SK-N-SH treated with all-trans-retinoic acid at 6 μM for 48 hours (cell line): ENCODE measurements at regions not wholly inside any gene's neighbourhood (a gene's known extent, or its start where the extent isn't known, plus 50 kb on each side); places are given as distances from the start of the nearest gene placed in this dataset.

ENCODE experiments used
- ATAC-seq: fragments of 200-7000 bp; cut with Tn5 transposase; 3 replicates; pipeline ENCODE4 v1.9.1; 2020; ENCODE audit warnings: mild to moderate bottlenecking, moderate library complexity
- ARNTL ChIP-seq: fragments of 450-650 bp; formaldehyde crosslinking; IDR thresholded peaks from 2 replicates; pipeline ENCODE4 v1.5.0; 2020; ENCODE audit warnings: low read depth, mild to moderate bottlenecking, moderate library complexity, borderline replicate concordance
- BACH2 ChIP-seq: fragments of 250-450 bp; sonication (Bioruptor Pico); IDR thresholded peaks from 2 replicates; pipeline ENCODE4 v1.9.0; 2021; ENCODE audit warnings: mild to moderate bottlenecking, borderline replicate concordance
- CSDC2 ChIP-seq: fragments of 250-450 bp; sonication (Bioruptor Pico); IDR thresholded peaks from 2 replicates; pipeline ENCODE4 v1.5.0; 2020; ENCODE audit warnings: mild to moderate bottlenecking, moderate library complexity
- CSRNP3 ChIP-seq: fragments of 250-450 bp; sonication (Bioruptor Pico); IDR thresholded peaks from 2 replicates; pipeline ENCODE4 v1.5.1; 2021; ENCODE audit warnings: mild to moderate bottlenecking, moderate library complexity
- ESRRG ChIP-seq: fragments of 250-450 bp; sonication (Bioruptor Pico); IDR thresholded peaks from 2 replicates; pipeline ENCODE4 v1.6.1; 2021; ENCODE audit warnings: mild to moderate bottlenecking
- GLIS3 ChIP-seq: fragments of 250-450 bp; sonication (Bioruptor Pico); IDR thresholded peaks from 2 replicates; pipeline ENCODE4 v1.5.0; 2020; ENCODE audit warnings: mild to moderate bottlenecking, moderate library complexity
- ISL1 ChIP-seq: fragments of 250-450 bp; sonication (Bioruptor Pico); IDR thresholded peaks from 2 replicates; pipeline ENCODE4 v2.1.2; 2022; ENCODE audit warnings: mild to moderate bottlenecking, moderate library complexity
- OSR1 ChIP-seq: fragments of 250-450 bp; sonication (Bioruptor Pico); IDR thresholded peaks from 2 replicates; pipeline ENCODE4 v1.8.0; 2022; ENCODE audit warnings: moderate library complexity, mild to moderate bottlenecking, inconsistent platforms
- PPARA ChIP-seq: fragments of 250-450 bp; sonication (Bioruptor Pico); IDR thresholded peaks from 2 replicates; pipeline ENCODE4 v1.5.0; 2020; ENCODE audit warnings: mild to moderate bottlenecking, borderline replicate concordance
- RARB ChIP-seq: fragments of 250-450 bp; sonication (Bioruptor Pico); IDR thresholded peaks from 2 replicates; pipeline ENCODE4 v1.8.0; 2021; ENCODE audit warnings: mild to moderate bottlenecking, moderate library complexity
- SNAI2 ChIP-seq: fragments of 250-450 bp; sonication (Bioruptor Pico); IDR thresholded peaks from 2 replicates; pipeline ENCODE4 v1.5.0; 2020; ENCODE audit warnings: mild to moderate bottlenecking, moderate library complexity
- TCF4 ChIP-seq: fragments of 250-450 bp; sonication (Bioruptor Pico); IDR thresholded peaks from 2 replicates; pipeline ENCODE4 v1.8.0; 2021; ENCODE audit warnings: mild to moderate bottlenecking, moderate library complexity, borderline replicate concordance
- TOX ChIP-seq: fragments of 250-450 bp; sonication (Bioruptor Pico); IDR thresholded peaks from 2 replicates; pipeline ENCODE4 v1.8.0; 2021; ENCODE audit warnings: mild to moderate bottlenecking, moderate library complexity, borderline replicate concordance
- ZC3H10 ChIP-seq: fragments of 250-450 bp; sonication (Bioruptor Pico); IDR thresholded peaks from 2 replicates; pipeline ENCODE4 v1.5.1; 2021; ENCODE audit warnings: mild to moderate bottlenecking, moderate library complexity
- ZFP3 ChIP-seq: fragments of 250-450 bp; sonication (Bioruptor Pico); IDR thresholded peaks from 2 replicates; pipeline ENCODE4 v1.5.0; 2020; ENCODE audit warnings: mild to moderate bottlenecking, moderate library complexity
- ZFP30 ChIP-seq: fragments of 450-650 bp; formaldehyde crosslinking; IDR thresholded peaks from 2 replicates; pipeline ENCODE4 v1.5.0; 2022; ENCODE audit warnings: mild to moderate bottlenecking, moderate library complexity
- ZNF565 ChIP-seq: fragments of 450-650 bp; formaldehyde crosslinking; conservative IDR thresholded peaks from 2 replicates; pipeline ENCODE4 v1.5.0; 2020; ENCODE audit warnings: low read depth, mild to moderate bottlenecking, moderate library complexity
- ZNF70 ChIP-seq: fragments of 450-650 bp; formaldehyde crosslinking; IDR thresholded peaks from 2 replicates; pipeline ENCODE4 v1.5.0; 2020; ENCODE audit warnings: mild to moderate bottlenecking, moderate library complexity
- ZNF8 ChIP-seq: fragments of 450-650 bp; formaldehyde crosslinking; IDR thresholded peaks from 2 replicates; pipeline ENCODE4 v1.5.0; 2020; ENCODE audit warnings: mild to moderate bottlenecking, moderate library complexity
- TF ChIP-seq, protein P1 (sequence below): fragments of 250-450 bp; sonication (Bioruptor Pico); IDR thresholded peaks from 2 replicates; pipeline ENCODE4 v1.5.1; 2020; ENCODE audit warnings: low read depth, mild to moderate bottlenecking, moderate library complexity
- TF ChIP-seq, protein P2 (sequence below): fragments of 250-450 bp; sonication (Bioruptor Pico); IDR thresholded peaks from 2 replicates; pipeline ENCODE4 v1.8.0; 2020; ENCODE audit warnings: mild to moderate bottlenecking, moderate library complexity, borderline replicate concordance
- TF ChIP-seq, protein P3 (sequence below): fragments of 250-450 bp; sonication (Bioruptor Pico); IDR thresholded peaks from 2 replicates; pipeline ENCODE4 v1.8.0; 2021; ENCODE audit warnings: low read depth, mild to moderate bottlenecking, moderate library complexity, borderline replicate concordance

- TF ChIP-seq RARB (CRISPR knock-in tag) (no peak), ZNF565 (CRISPR knock-in tag) (no peak), TCF4 (no peak), BACH2 (no peak), ESRRG (CRISPR knock-in tag) (no peak), ARNTL (CRISPR knock-in tag) (no peak), SNAI2 (CRISPR knock-in tag) (no peak), ZNF8 (CRISPR knock-in tag) (no peak), ZNF70 (CRISPR knock-in tag) (no peak), CSRNP3 (CRISPR knock-in tag) (no peak), TOX (CRISPR knock-in tag) (no peak), GLIS3 (CRISPR knock-in tag) (no peak), CSDC2 (CRISPR knock-in tag) (no peak), ZFP3 (CRISPR knock-in tag) (no peak), ZC3H10 (CRISPR knock-in tag) (no peak), ISL1 (no peak)
- TF ChIP-seq, protein P1, sequence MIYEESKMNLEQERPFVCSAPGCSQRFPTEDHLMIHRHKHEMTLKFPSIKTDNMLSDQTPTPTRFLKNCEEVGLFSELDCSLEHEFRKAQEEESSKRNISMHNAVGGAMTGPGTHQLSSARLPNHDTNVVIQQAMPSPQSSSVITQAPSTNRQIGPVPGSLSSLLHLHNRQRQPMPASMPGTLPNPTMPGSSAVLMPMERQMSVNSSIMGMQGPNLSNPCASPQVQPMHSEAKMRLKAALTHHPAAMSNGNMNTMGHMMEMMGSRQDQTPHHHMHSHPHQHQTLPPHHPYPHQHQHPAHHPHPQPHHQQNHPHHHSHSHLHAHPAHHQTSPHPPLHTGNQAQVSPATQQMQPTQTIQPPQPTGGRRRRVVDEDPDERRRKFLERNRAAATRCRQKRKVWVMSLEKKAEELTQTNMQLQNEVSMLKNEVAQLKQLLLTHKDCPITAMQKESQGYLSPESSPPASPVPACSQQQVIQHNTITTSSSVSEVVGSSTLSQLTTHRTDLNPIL (CRISPR knock-in tag), result no peak
- TF ChIP-seq, protein P2, sequence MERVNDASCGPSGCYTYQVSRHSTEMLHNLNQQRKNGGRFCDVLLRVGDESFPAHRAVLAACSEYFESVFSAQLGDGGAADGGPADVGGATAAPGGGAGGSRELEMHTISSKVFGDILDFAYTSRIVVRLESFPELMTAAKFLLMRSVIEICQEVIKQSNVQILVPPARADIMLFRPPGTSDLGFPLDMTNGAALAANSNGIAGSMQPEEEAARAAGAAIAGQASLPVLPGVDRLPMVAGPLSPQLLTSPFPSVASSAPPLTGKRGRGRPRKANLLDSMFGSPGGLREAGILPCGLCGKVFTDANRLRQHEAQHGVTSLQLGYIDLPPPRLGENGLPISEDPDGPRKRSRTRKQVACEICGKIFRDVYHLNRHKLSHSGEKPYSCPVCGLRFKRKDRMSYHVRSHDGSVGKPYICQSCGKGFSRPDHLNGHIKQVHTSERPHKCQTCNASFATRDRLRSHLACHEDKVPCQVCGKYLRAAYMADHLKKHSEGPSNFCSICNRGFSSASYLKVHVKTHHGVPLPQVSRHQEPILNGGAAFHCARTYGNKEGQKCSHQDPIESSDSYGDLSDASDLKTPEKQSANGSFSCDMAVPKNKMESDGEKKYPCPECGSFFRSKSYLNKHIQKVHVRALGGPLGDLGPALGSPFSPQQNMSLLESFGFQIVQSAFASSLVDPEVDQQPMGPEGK (CRISPR knock-in tag), result no peak
- ATAC-seq, result peak; percentile 45; the same call in 2 of the 3 replicates
Measured at GRCh38 chr16:86297866-86298757, 212.2 kb upstream of the FOXF1 start.

DNA sequence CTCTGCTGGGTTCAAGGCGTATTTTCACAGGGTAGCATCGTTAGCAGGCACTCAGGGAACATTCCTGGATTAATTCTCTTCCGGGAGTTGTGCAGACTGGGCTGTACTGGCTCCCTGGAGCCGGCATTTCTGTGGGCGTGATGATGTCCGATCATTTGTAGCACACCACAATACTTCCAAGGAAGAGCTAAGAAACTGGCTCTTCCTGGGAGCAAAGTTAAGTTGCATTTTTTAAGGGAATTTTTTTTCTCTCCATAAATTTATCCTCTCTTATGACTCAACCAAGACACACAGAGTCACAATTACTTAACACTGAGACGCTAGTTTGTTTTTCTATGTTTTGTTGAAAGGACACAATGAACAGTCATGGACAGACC lies 211.6 kb upstream of the FOXF1 start:
- ATAC-seq, result no peak
- TF ChIP-seq ISL1 (no peak), TCF4 (no peak), ZFP30 (no peak), TOX (CRISPR knock-in tag) (no peak)

GRCh38 chr16:86299882-86300610 lies 210.3 kb upstream of the FOXF1 start:
- ATAC-seq, result no peak
- TF ChIP-seq RARB (CRISPR knock-in tag) (no peak), ZNF565 (CRISPR knock-in tag) (no peak), TOX (CRISPR knock-in tag) (no peak), BACH2 (no peak), ISL1 (no peak), ZFP3 (CRISPR knock-in tag) (no peak), CSRNP3 (CRISPR knock-in tag) (no peak), OSR1 (CRISPR knock-in tag) (no peak), GLIS3 (CRISPR knock-in tag) (no peak), CSDC2 (CRISPR knock-in tag) (no peak), ZFP30 (no peak), ZC3H10 (CRISPR knock-in tag) (no peak), PPARA (CRISPR knock-in tag) (no peak), ZNF70 (CRISPR knock-in tag) (no peak), ESRRG (CRISPR knock-in tag) (no peak), TCF4 (no peak)
- TF ChIP-seq, protein P2 (CRISPR knock-in tag), result no peak
- TF ChIP-seq, protein P3, sequence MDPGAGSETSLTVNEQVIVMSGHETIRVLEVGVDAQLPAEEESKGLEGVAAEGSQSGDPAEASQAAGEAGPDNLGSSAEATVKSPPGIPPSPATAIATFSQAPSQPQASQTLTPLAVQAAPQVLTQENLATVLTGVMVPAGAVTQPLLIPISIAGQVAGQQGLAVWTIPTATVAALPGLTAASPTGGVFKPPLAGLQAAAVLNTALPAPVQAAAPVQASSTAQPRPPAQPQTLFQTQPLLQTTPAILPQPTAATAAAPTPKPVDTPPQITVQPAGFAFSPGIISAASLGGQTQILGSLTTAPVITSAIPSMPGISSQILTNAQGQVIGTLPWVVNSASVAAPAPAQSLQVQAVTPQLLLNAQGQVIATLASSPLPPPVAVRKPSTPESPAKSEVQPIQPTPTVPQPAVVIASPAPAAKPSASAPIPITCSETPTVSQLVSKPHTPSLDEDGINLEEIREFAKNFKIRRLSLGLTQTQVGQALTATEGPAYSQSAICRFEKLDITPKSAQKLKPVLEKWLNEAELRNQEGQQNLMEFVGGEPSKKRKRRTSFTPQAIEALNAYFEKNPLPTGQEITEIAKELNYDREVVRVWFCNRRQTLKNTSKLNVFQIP (CRISPR knock-in tag), result no peak
- TF ChIP-seq, protein P1 (CRISPR knock-in tag), result no peak
- TF ChIP-seq, all 23 proteins: peak for 0
